Renal cortical epithelial cell (primary cell): ENCODE measurements at regions not wholly inside any gene's neighbourhood (a gene's known extent, or its start where the extent isn't known, plus 50 kb on each side); places are given as distances from the start of the nearest gene placed in this dataset.
A peak's percentile ranks its signal among the peaks of the same experiment; 100 is the strongest.

Experiments used
- DNase-seq: peaks from one replicate; pipeline ENCODE4 v3.0.0-alpha.2; 2011; ENCODE audit warnings: low read depth

DNA sequence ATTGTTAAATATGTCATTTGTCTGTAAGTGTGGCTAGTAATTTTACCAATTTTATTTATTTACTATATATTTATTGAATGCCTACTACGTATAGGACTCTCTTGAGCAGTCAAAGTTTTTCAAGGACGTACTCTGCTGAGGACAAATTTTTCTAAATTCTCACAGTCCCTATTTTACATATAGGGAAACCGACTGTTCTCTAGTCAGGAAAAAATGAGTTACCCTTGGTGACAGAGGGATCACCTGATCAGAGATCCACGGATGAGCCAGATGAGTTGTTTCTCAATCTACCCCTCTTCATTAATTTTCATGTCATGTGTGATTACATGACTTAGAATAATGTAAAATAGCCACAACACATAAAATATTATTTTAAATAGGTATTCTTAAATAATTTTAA lies 96.2 kb upstream of the SLC38A2 start:
- no peak for DNase-seq

DNA sequence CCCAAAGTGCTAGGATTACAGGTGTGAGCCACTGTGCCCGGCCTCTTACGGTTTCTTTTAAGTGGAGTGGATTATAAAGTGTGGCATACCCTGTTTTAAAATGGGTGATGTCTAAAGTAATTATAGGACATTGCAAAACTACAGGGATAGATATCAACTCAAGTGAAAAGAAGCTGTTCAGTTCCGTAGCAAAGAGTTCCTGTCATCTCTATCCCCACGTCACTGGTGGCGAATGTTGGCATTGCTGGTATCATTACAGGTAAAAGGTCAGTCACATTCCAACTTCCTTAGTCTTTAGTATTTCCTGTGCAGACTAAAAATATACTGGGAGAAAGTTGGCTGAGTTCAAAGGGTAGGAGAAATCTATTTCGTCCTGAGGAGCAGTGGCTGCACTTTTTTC lies 95.6 kb upstream of the SLC38A2 start:
- peak; percentile 31 for DNase-seq

DNA sequence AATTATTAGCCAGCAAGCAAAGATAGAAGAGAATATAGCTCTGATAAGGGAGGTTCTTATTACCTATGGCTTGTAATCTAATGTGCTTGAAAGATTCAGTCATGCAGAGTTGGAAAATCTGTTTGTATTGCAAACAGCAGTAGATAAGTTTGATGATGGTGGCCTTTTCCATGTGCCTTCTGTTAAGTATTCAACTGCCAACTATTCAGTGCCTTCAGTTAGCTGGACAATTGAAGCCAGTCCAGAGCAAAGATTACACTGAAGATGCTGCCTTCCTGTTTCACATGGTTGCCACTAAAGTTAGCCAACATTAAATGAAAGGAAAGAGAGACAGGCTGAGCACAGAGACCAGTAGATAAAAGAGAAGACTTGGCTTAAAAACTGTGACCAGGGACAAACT lies 92.7 kb upstream of the SLC38A2 start:
- DNase-seq = no peak

DNA sequence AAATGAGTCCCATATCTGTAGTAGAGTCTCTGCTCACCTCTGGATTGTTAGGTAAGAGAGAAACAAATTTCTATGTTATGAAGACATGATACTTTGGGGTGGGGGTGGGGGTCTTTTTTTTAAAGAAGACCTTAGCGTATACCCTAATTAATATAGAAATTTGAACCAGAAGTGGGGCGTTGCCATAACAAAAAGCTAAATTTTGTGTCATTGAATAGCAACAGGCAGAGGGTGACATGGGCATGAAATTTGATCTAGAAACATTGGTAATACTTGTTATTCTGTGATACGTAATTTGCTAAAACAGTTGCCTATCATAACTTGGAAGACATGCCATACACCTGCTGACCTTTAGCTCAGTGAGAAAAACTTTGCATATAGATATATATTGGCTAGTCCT lies 92.3 kb upstream of the SLC38A2 start:
- DNase-seq = no peak

DNA sequence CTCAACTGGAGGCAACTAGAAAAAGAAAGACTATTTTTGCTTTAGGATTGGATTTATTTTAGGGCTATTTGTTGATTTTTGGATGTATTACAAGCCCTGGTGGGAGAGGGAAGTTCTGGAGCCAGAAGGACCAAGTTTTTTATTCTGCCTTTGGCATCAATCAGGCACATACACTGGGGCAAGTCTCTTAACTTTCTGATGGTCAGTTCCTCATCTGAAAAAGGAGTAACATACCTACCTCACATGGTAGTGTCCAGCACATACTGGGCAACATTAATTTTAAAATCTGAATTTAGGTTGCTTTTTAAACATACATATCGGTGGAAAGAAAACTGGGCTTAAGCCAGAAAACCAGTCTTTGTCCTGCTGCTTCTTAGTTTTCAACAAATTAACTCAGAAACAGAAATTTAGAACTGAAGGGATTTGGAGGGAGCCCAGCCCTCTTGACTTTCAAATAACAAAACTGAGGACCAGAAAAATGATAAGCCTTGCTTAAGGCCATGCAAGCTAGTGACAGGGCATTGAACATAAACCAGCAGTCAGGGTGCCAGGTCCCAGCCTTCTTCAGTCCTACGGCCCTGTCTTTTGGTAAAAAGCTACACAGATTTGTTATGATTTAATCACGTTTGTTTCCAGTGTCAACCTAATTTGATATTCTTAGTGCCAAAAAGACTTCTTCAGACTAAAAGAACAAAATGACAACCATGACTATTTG lies 90.2 kb upstream of the SLC38A2 start:
- no peak for DNase-seq

DNA sequence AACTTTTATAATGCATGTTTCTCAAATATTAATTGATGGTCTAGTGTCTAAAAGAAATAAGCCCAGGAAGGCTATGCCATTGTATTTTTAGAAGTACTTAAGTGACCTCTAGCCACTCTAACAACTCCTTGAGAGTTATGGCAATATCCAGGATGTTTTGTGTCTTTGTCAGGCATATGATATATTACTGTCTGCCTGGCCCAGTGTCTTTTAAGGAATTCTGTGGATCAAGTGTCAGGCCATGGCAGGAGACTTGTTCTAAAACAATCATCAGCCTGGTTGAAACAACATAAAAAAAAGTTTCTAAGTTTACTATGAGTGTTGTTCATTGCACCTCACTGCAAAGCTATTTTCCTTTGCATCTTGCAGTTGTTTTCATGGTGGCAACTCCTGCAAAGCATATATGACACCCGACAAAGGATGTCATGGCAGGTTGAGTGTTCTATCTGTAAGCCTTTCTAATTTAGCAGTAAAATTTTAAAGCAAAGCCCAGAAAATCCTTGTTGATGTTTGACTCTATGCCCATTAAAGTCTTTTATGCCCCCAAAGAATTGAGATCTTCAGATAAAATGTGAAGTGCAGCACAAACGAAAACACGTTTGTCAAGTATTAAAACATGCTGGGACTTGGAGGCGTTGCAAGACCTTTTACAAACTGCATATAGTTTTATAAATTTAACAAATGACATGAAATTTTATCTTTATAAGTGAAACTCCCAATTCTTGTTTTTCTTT lies 89.5 kb upstream of the SLC38A2 start:
- no peak for DNase-seq

- DNase-seq = peak; percentile 77
Measured at GRCh38 chr12:46461459-46461858, 88.9 kb upstream of the SLC38A2 start.

DNA sequence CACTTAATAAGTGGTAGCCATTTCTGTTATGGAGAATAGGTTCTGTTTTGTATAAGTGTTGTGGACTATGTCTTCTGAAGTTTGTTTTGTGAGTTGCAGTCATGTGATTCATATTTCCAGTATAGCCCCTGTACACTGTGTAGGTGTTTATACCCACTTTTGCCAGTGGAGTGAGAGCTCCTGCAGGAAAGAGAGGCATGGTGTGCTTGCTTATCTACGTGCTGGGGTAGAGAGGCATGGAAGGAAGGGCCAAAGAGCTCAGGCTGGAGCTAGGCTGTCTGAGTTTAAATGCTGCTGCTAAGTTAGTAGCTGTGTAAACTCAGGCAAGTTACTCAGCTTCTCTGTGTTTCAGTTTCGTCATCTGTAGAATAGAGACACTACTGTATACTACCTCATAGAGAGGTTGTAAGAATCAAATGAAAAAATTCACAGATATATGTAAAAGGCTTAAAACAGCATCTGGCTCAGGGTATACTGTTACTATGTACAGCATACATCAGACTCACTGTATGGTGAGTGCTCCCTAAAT lies 88.2 kb upstream of the SLC38A2 start:
- no peak for DNase-seq

DNA sequence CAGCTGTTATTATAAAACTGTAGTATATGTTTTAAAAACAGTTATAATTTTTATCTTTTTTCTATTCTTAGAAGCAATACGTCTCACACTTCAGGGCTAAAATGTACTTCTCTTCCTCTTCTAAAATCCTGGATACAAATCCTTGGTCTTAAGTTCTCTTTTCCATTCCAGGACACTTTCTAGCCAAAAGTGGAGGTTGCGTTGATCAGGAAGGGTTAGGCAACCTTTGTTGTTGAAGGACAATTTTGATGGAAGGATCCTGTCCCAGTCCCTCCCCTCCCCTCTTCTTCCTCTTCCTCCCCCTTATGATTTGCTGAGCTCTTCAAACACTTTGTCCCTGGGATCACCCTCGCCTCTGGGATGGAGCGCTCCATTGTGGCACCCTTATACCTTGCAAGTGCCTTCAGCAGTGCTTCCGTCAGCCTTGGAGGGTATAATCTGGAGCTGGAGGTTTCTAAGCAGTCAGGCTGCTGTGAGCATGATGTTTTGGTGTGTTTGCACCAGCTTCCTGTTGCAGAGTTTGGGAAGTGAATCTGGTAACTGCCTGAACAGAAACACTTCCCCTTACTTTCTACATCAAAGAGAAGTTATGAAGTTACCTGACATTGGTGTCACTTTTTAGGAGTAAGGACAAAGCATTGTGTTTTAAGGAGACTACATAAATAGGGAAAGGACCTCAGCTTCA lies 87.4 kb upstream of the SLC38A2 start:
- DNase-seq = no peak

GRCh38 chr12:46459111-46459510 lies 86.5 kb upstream of the SLC38A2 start:
- peak; percentile 31 for DNase-seq

GRCh38 chr12:46458500-46459102 lies 86.0 kb upstream of the SLC38A2 start:
- DNase-seq = no peak

GRCh38 chr12:46457958-46458357 lies 85.4 kb upstream of the SLC38A2 start:
- no peak for DNase-seq

DNA sequence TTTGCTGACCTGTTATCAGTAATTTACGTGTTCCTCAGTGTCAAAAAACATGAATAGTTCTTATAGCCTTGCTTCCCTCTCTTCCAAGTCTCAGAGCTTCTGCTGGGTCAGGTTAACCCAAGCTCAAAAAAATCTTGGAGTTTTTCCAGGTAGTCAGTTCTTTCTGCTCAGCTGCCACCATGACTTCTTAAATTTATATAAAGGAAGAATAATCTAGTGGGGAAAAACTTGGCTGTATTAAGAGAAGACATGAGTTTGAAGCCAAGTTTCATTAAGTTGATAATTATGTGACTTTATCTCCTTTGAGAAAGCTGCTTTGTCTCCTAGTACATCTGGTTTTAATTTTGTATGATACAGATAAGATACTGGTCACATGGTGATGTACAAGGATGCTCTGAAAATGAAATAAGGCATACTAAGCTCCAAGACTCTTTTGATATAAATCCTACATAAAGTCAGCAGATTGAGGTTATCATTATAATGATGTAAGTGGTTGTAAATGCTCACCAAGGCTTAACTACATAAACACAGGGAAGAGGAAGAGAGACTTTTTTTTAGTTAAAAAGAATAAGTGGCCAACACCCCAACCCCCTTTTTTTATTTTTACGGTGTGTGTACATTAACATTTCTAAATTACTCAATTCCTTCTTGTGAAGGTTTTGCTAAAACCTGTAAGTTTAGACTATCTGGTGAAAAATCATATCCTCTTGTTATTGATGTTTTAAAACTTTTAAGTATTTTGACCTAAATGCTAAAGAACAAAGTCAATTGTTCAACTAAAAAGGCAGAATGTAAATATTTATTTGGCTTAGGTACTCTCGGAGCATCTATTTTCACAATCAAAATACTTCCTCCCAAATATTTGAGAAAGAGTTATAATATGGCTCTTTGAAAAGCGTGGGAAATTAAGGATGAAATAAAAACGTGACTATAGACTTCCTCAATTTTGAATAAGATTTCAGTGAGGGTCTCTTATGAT lies 84.1 kb upstream of the SLC38A2 start:
- DNase-seq = no peak

- DNase-seq = peak; percentile 79
Measured at GRCh38 chr12:46455648-46456352, 83.2 kb upstream of the SLC38A2 start.

- no peak for DNase-seq
Measured at GRCh38 chr12:46454981-46455380, 82.4 kb upstream of the SLC38A2 start.

DNA sequence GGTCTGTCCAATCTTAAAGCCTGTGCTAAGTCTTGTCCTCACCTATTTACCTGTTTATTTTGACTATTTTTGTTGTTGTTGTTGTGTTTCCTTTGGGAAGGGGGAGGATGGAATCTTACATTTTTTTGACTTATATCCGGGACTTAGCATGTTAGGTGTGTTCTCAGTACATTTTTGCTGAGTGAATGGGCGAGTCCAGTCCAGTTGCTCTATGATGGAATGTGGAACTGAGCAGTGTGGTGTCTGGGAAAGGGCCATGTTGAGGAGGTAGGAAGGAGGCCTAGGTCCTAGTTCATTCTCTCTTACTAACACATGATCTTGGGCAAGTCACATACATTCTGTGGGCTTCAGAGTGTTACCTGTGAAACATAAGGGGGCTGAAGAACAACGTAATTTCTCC lies 80.9 kb upstream of the SLC38A2 start:
- DNase-seq = no peak

DNA sequence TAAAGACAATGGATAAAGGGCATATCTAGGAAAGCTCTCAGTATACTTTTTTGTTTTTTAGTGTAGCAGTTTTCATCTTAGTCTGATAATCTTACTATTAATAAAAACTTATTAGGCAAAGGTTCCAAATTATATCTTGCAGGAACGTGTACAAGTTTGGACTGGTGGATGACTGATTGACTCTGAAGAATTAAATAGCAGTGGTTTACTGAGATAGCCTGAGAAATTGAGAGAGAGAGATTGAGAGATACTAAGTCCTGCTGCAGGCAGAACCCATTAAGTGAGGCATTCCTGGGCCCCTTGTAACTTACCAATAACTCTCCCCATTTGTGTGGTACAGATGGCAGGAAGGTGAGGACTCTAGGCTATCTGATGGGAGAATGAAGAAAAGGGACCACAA lies 80.2 kb upstream of the SLC38A2 start:
- no peak for DNase-seq

DNA sequence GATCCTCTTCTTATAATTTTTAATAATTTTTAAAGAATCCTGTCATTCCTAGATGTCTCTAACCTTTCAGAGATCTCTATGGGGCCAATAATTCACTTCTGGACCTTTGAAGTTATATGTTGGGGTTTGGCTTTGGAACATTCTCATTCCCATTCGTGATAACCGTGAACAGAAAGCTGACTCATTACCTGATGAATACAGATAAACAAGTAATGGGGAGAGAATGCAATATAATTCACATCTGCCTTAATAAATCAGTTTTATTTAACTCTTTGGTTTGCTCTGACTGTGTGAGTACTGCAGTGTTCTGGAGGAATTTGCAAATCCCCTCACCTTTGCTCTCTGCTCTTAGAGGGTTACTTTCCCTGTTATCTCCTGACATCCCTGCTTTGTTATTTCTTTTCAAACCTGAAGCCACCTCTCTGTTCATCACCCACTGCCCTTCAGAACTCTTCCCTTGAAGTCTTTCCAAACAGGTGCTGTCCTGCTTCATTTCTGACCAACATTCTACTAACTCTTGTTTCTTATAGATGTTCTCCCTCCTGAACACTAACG lies 79.6 kb upstream of the SLC38A2 start:
- DNase-seq = no peak

GRCh38 chr12:46451276-46452021 lies 78.9 kb upstream of the SLC38A2 start:
- no peak for DNase-seq
